HG03442 (cell line): ENCODE measurements at regions not wholly inside any gene's neighbourhood (a gene's known extent, or its start where the extent isn't known, plus 50 kb on each side); places are given as distances from the start of the nearest gene placed in this dataset.

Experiments
- ATAC-seq: cut with Tn5 transposase; IDR thresholded peaks from one replicate; pipeline ENCODE4 v1.9.1; 2021; ENCODE audit warnings: mild to moderate bottlenecking, moderate library complexity; ENCODE audit not compliant: unreplicated experiment

GRCh38 chr4:11194431-11194830 lies 234.3 kb downstream of the HS3ST1 start:
- no peak for ATAC-seq

- no peak for ATAC-seq
Measured at GRCh38 chr4:11189756-11190155, 238.9 kb downstream of the HS3ST1 start.

- ATAC-seq, result no peak
Measured at GRCh38 chr4:11183356-11183740, 245.3 kb downstream of the HS3ST1 start.

- no peak for ATAC-seq
Measured at GRCh38 chr4:11182586-11183355, 245.9 kb downstream of the HS3ST1 start.

GRCh38 chr4:11182031-11182430 lies 246.7 kb downstream of the HS3ST1 start:
- ATAC-seq, result no peak

GRCh38 chr4:11179796-11180195 lies 248.9 kb downstream of the HS3ST1 start:
- no peak for ATAC-seq

GRCh38 chr4:11178433-11178832 lies 250.3 kb downstream of the HS3ST1 start:
- ATAC-seq, result no peak

GRCh38 chr4:11175374-11175773 lies 253.3 kb downstream of the HS3ST1 start:
- ATAC-seq, result no peak

- ATAC-seq, result no peak
Measured at GRCh38 chr4:11166606-11167005, 262.1 kb downstream of the HS3ST1 start.

- no peak for ATAC-seq
Measured at GRCh38 chr4:11166034-11166433, 262.7 kb downstream of the HS3ST1 start.

GRCh38 chr4:11165052-11165451 lies 263.6 kb downstream of the HS3ST1 start:
- ATAC-seq, result no peak

- ATAC-seq, result no peak
Measured at GRCh38 chr4:11160288-11160687, 268.4 kb downstream of the HS3ST1 start.

GRCh38 chr4:11158971-11159370 lies 269.7 kb downstream of the HS3ST1 start:
- no peak for ATAC-seq

GRCh38 chr4:11155208-11155867 lies 273.4 kb downstream of the HS3ST1 start:
- no peak for ATAC-seq

GRCh38 chr4:11153171-11153750 lies 275.4 kb downstream of the HS3ST1 start:
- ATAC-seq, result no peak

- no peak for ATAC-seq
Measured at GRCh38 chr4:11152684-11153083, 276.0 kb downstream of the HS3ST1 start.

- no peak for ATAC-seq
Measured at GRCh38 chr4:11151500-11151899, 277.2 kb downstream of the HS3ST1 start.

GRCh38 chr4:11149612-11150259 lies 279.0 kb downstream of the HS3ST1 start:
- no peak for ATAC-seq

- ATAC-seq, result no peak
Measured at GRCh38 chr4:11139871-11140270, 288.8 kb downstream of the HS3ST1 start.

GRCh38 chr4:11138964-11139363 lies 289.7 kb downstream of the HS3ST1 start:
- peak; percentile 41 for ATAC-seq

GRCh38 chr4:11134705-11135104 lies 294.0 kb downstream of the HS3ST1 start:
- no peak for ATAC-seq

- ATAC-seq, result no peak
Measured at GRCh38 chr4:11133868-11134267, 294.8 kb downstream of the HS3ST1 start.
